Tibial artery (tissue), 4 donors: ENCODE measurements at regions not wholly inside any gene's neighbourhood (a gene's known extent, or its start where the extent isn't known, plus 50 kb on each side); places are given as distances from the start of the nearest gene placed in this dataset.

Source experiments
- DNase-seq, 2 donors: peaks; one replicate each; pipeline ENCODE4 v3.0.0-alpha.2; 2019
- H3K27ac ChIP-seq, 2 donors: fragments of 200-600 bp; sonication (generic) in 1 of 2; 1 replicate in 1 of 2; 2 replicates in 1 of 2; pipeline ENCODE4 v1.5.1; 2018 to 2019; ENCODE audit warnings: mild to moderate bottlenecking in 1 of 2
- H3K27me3 ChIP-seq, 2 donors: fragments of 200-600 bp; sonication (generic) in 1 of 2; one replicate each; pipeline versions ENCODE4 v1.5.1 to v1.6.0; 2016 to 2019
- H3K36me3 ChIP-seq, 3 donors: fragments of 200-600 bp; sonication (generic) in 2 of 3; one replicate each; pipeline ENCODE4 v1.5.1; 2016 to 2019; ENCODE audit warnings: mild to moderate bottlenecking in 2 of 3
- H3K4me1 ChIP-seq, 4 donors: fragments of 200-600 bp; sonication (generic) in 2 of 4; 1 replicate in 3 of 4; 2 replicates in 1 of 4; pipeline ENCODE4 v1.5.1; 2016 to 2019
- H3K4me3 ChIP-seq, 2 donors: fragments of 200-600 bp; sonication (generic) in 1 of 2; 1 replicate in 1 of 2; 2 replicates in 1 of 2; pipeline ENCODE4 v1.5.1; 2018 to 2019; ENCODE audit warnings: mild to moderate bottlenecking in 2 of 2
- H3K9me3 ChIP-seq, 3 donors: fragments of 200-600 bp; sonication (generic) in 1 of 3; one replicate each; pipeline ENCODE4 v1.5.1; 2016 to 2019
- CTCF ChIP-seq, 2 experiments: fragments of 200-600 bp in 1 of 2; fragments of 450-650 bp in 1 of 2; IDR thresholded peaks; one replicate each; pipeline ENCODE4 v1.5.1; 2017 to 2019; ENCODE audit warnings: antibody characterized with exemption in 2 of 2, mild to moderate bottlenecking in 1 of 2, moderate library complexity in 1 of 2
- intact Hi-C: fragments of 100-400 bp; cut with DNase I; formaldehyde crosslinking; loops from one replicate; pipeline ENCODE4 v1.15.0; 2023; ENCODE audit warnings: low total_unique reads

GRCh38 chr1:181364801-181365200 is 118.5 kb upstream of the CACNA1E start:
- Histone ChIP-seq H3K4me3 (no peak overlapping the region), H3K36me3 (no peaks in the 10 kb centered on the region), H3K27ac (no peak overlapping the region), H3K27me3 (peaks cover 0 to 3% of the 10 kb centered on the region in 2 donors), H3K4me1 (no peaks in the 10 kb centered on the region), H3K9me3 (no peaks in the 10 kb centered on the region)
- no peak for DNase-seq
- intact Hi-C loops, result no loop called here
- no peak for TF ChIP-seq CTCF (IDR thresholded peaks at IDR 0.05)

GRCh38 chr1:181366910-181367309 is 116.4 kb upstream of the CACNA1E start:
- Histone ChIP-seq H3K4me1 (no peaks in the 10 kb centered on the region), H3K36me3 (no peaks in the 10 kb centered on the region), H3K27me3 (peaks cover 0 to 3% of the 10 kb centered on the region in 2 donors), H3K4me3 (no peak overlapping the region), H3K27ac (no peak overlapping the region), H3K9me3 (peaks cover 0 to 8% (median 0%) of the 10 kb centered on the region in 3 donors)
- no peak for DNase-seq
- intact Hi-C loops, result no loop called here
- TF ChIP-seq CTCF (IDR thresholded peaks at IDR 0.05), result no peak

- H3K27ac ChIP-seq, result no peak overlapping the region
- intact Hi-C loops, result no loop called here
- H3K9me3 ChIP-seq, result peaks cover 0 to 8% (median 0%) of the 10 kb centered on the region in 3 donors
- TF ChIP-seq CTCF (IDR thresholded peaks at IDR 0.05), result no peak
- no peak overlapping the region for H3K4me3 ChIP-seq
- H3K27me3 ChIP-seq, result no peaks in the 10 kb centered on the region
- H3K36me3 ChIP-seq, result no peaks in the 10 kb centered on the region
- H3K4me1 ChIP-seq, result no peaks in the 10 kb centered on the region
- DNase-seq, result no peak
Observed at GRCh38 chr1:181369416-181369815, 113.9 kb upstream of the CACNA1E start.

GRCh38 chr1:181383695-181384094 is 99.6 kb upstream of the CACNA1E start:
- DNase-seq, result no peak
- no peak for TF ChIP-seq CTCF (IDR thresholded peaks at IDR 0.05)

GRCh38 chr1:181386340-181386739 is 97.0 kb upstream of the CACNA1E start:
- H3K9me3 ChIP-seq, result no peaks in the 10 kb centered on the region
- TF ChIP-seq CTCF (IDR thresholded peaks at IDR 0.05), result no peak
- intact Hi-C loops, result no loop called here
- H3K4me3 ChIP-seq, result no peak overlapping the region
- no peaks in the 10 kb centered on the region for H3K36me3 ChIP-seq
- H3K27ac ChIP-seq, result no peak overlapping the region
- H3K27me3 ChIP-seq, result peaks cover 0 to 3% of the 10 kb centered on the region in 2 donors
- no peak for DNase-seq
- H3K4me1 ChIP-seq, result no peaks in the 10 kb centered on the region

More at GRCh38 chr1:181383695-181384094, 99.6 kb upstream of the CACNA1E start:
- no peak overlapping the region for H3K4me3 ChIP-seq
- no peak overlapping the region for H3K27ac ChIP-seq
- intact Hi-C loops, result no loop called here
- no peaks in the 10 kb centered on the region for H3K36me3 ChIP-seq
- no peaks in the 10 kb centered on the region for H3K4me1 ChIP-seq
- no peaks in the 10 kb centered on the region for H3K9me3 ChIP-seq
- H3K27me3 ChIP-seq, result no peaks in the 10 kb centered on the region

GRCh38 chr1:181386951-181387350 is 96.4 kb upstream of the CACNA1E start:
- DNase-seq, result no peak
- no peak for TF ChIP-seq CTCF (IDR thresholded peaks at IDR 0.05)
- no peaks in the 10 kb centered on the region for H3K36me3 ChIP-seq
- no peak overlapping the region for H3K4me3 ChIP-seq
- no peaks in the 10 kb centered on the region for H3K4me1 ChIP-seq
- H3K27me3 ChIP-seq, result peaks cover 0 to 3% of the 10 kb centered on the region in 2 donors
- no peak overlapping the region for H3K27ac ChIP-seq
- intact Hi-C loops, result no loop called here
- no peaks in the 10 kb centered on the region for H3K9me3 ChIP-seq
